CD4-positive, CD25-positive, alpha-beta regulatory T cell (primary cell): ENCODE measurements at regions not wholly inside any gene's neighbourhood (a gene's known extent, or its start where the extent isn't known, plus 50 kb on each side); places are given as distances from the start of the nearest gene placed in this dataset.

Experiments
- ATAC-seq, 2 donors: fragments of 150-1000 bp; cut with Tn5 transposase; one replicate each; pipeline ENCODE4 v1.10.0; 2021; ENCODE audit warnings: low read depth in 2 of 2, moderate number of reproducible peaks in 2 of 2, moderate library complexity in 1 of 2
- DNase-seq, 3 donors: peaks; one replicate each; pipeline versions ENCODE4 v3.0.0 to v3.0.0-alpha.2; 2012 to 2022; ENCODE audit warnings: mixed read lengths in 1 of 3
- H3K27ac ChIP-seq: one replicate; pipeline ENCODE4 v1.7.0; 2013; ENCODE audit warnings: mild to moderate bottlenecking, low read length; ENCODE audit not compliant: insufficient read depth, poor library complexity, severe bottlenecking
- H3K27me3 ChIP-seq: one replicate; pipeline ENCODE4 v1.7.0; 2013; ENCODE audit warnings: low read length; ENCODE audit not compliant: control insufficient read depth, insufficient read depth
- H3K36me3 ChIP-seq: one replicate; pipeline ENCODE4 v1.7.0; 2013; ENCODE audit warnings: mild to moderate bottlenecking, low read length, moderate library complexity; ENCODE audit not compliant: control insufficient read depth, insufficient read depth
- H3K4me1 ChIP-seq: 2 replicates; pipeline ENCODE4 v1.7.0; 2013; ENCODE audit warnings: mild to moderate bottlenecking, low read length; ENCODE audit not compliant: insufficient read depth, control insufficient read depth, poor library complexity, severe bottlenecking
- H3K4me3 ChIP-seq: one replicate; pipeline ENCODE4 v1.7.0; 2013; ENCODE audit warnings: low read depth, mild to moderate bottlenecking, low read length, moderate library complexity
- H3K9me3 ChIP-seq, 2 experiments: 1 replicate in 1 of 2; 2 replicates in 1 of 2; pipeline ENCODE4 v1.7.0; 2013; ENCODE audit warnings: low read length in 2 of 2, mild to moderate bottlenecking in 1 of 2, moderate library complexity in 1 of 2; ENCODE audit not compliant: control insufficient read depth in 2 of 2
- H3K27ac Mint-ChIP-seq, 3 donors: one replicate each; pipeline ENCODE4 v1.8.0; 2020 to 2022; ENCODE audit warnings: mild to moderate bottlenecking in 3 of 3, mixed read lengths in 3 of 3, moderate library complexity in 2 of 3
- H3K27me3 Mint-ChIP-seq: one replicate; pipeline ENCODE4 v1.8.0; 2022; ENCODE audit warnings: mild to moderate bottlenecking, mixed read lengths
- H3K36me3 Mint-ChIP-seq: one replicate; pipeline ENCODE4 v1.8.0; 2020; ENCODE audit warnings: mixed read lengths
- H3K4me1 Mint-ChIP-seq, 4 donors: one replicate each; pipeline ENCODE4 v1.8.0; 2020 to 2022; ENCODE audit warnings: mixed read lengths in 4 of 4, mild to moderate bottlenecking in 1 of 4
- H3K4me3 Mint-ChIP-seq, 4 donors: one replicate each; pipeline ENCODE4 v1.8.0; 2020 to 2022; ENCODE audit warnings: mild to moderate bottlenecking in 4 of 4, mixed read lengths in 4 of 4, moderate library complexity in 3 of 4
- H3K9me3 Mint-ChIP-seq, 7 donors: one replicate each; pipeline ENCODE4 v1.8.0; 2020 to 2022; ENCODE audit warnings: mixed read lengths in 7 of 7, mild to moderate bottlenecking in 3 of 7, moderate library complexity in 2 of 7

DNA sequence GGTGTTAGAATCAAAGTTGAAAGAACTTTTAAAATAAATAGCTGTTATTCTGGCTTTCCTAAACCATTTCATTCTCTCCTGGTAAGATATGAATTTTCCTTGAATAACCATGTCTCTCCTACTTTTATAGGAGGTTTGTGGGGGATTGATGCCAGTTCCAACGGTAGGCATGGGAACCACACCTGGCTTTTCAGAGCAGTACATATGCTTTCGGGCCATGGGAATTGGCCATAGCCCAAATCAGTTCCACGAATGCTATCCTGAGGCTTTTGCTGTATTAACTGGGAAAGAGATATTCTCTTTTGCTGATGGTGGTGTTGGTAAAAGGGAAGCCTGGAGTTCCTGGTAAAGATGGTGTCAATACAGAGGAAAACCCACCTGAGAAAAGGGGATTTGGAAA, 396.2 kb upstream of the ZNF385D start:
- no peak for ATAC-seq

DNA sequence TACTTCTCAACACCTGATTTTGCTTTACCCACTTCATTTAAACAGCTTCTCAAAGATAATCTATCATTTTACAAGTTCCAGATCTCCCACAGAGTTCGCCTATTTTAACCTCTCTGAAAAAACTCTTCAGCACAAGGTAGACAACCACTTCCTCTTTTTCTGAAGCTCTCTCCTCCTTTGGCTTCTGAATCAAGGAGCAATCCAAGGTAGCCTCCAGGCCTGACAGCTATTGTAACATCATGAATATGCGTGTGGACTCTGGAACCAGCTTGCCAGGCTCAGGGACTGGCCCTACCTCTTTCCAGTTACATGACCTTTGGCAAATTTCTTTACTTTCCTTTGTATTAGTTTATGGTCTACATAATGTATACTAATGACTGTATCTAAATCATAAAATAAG, 405.9 kb upstream of the ZNF385D start:
- no peak overlapping the region for H3K27ac Mint-ChIP-seq
- DNase-seq (no peak), ATAC-seq (no peak)
- H3K36me3 Mint-ChIP-seq, result no peaks in the 10 kb centered on the region
- Histone ChIP-seq H3K36me3 (no peaks in the 10 kb centered on the region), H3K4me3 (no peak overlapping the region), H3K9me3 (no peaks in the 10 kb centered on the region), H3K4me1 (no peaks in the 10 kb centered on the region), H3K27me3 (no peaks in the 10 kb centered on the region), H3K27ac (no peak overlapping the region)
- H3K4me1 Mint-ChIP-seq, result no peaks in the 10 kb centered on the region
- peaks cover 2 to 7% (median 3%) of the 10 kb centered on the region in 7 donors for H3K9me3 Mint-ChIP-seq
- no peak overlapping the region for H3K4me3 Mint-ChIP-seq
- no peaks in the 10 kb centered on the region for H3K27me3 Mint-ChIP-seq

More for the DNA sequence above, 396.2 kb upstream of the ZNF385D start:
- H3K4me1 ChIP-seq, result no peaks in the 10 kb centered on the region
- Mint-ChIP-seq H3K27me3 (no peaks in the 10 kb centered on the region), H3K4me1 (no peaks in the 10 kb centered on the region), H3K36me3 (no peaks in the 10 kb centered on the region), H3K9me3 (peaks cover 0 to 14% (median 2%) of the 10 kb centered on the region in 7 donors), H3K27ac (no peak overlapping the region), H3K4me3 (no peak overlapping the region)
- H3K27me3 ChIP-seq, result no peaks in the 10 kb centered on the region
- H3K36me3 ChIP-seq, result no peaks in the 10 kb centered on the region
- DNase-seq, result no peak
- no peaks in the 10 kb centered on the region for H3K9me3 ChIP-seq
- no peak overlapping the region for H3K27ac ChIP-seq
- H3K4me3 ChIP-seq, result no peak overlapping the region

DNA sequence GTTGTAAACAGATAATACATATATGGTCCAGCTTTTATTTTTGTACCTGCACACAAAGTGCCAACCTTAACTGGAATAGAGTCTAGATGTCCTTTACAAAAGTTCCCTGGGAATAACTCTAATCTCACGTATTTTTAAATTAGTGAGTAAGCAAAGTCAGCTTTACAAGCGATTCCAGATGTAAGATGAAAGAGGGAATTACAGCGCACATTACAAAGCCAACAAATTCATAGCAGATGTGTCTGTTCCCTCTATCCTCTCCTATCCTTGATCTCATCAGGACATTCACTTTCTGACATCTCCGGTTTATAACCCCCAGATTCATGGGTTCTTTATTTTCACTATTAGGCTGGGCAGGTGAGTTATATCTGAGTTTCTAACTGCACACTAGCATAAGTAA, 406.8 kb upstream of the ZNF385D start:
- no peaks in the 10 kb centered on the region for H3K36me3 ChIP-seq
- Mint-ChIP-seq H3K27me3 (no peaks in the 10 kb centered on the region), H3K9me3 (peaks cover 0 to 9% (median 3%) of the 10 kb centered on the region in 7 donors), H3K4me3 (no peak overlapping the region), H3K4me1 (no peaks in the 10 kb centered on the region), H3K36me3 (no peaks in the 10 kb centered on the region), H3K27ac (no peak overlapping the region)
- H3K4me1 ChIP-seq, result no peaks in the 10 kb centered on the region
- no peak overlapping the region for H3K4me3 ChIP-seq
- no peak overlapping the region for H3K27ac ChIP-seq
- ATAC-seq, result no peak
- DNase-seq, result no peak
- H3K27me3 ChIP-seq, result no peaks in the 10 kb centered on the region
- H3K9me3 ChIP-seq, result no peaks in the 10 kb centered on the region

DNA sequence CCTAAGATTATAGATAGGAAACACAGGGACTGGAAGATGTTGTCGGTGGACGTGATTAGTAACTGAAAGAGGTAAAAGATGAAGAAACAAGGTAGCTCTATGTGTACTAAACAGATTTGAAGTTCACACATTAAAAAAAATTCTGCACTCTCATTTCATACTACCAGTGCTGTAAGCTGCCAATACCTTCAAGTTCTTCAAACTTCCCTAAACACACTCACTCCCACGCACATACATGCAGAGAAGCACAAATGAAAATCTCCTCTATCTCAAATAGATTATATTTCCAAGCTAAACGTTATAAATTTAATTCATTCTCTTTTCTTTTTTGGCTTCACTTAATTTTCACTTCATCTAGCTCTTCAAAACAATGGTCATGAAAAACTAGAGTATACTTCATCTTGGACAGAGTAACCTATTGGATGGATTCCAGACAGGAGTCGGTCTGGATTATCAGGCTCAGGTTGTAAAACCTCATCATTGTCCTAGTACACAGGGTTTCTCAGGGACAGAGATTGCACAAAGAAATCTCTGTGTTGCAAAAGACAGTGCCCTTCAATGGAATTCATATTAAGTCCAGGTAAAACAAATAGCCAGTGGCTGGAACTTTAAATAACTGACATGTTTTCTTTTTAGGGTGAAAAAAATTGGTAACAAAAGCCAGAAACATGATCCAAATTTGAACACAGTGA, 408.1 kb upstream of the ZNF385D start:
- H3K27me3 ChIP-seq, result no peaks in the 10 kb centered on the region
- peaks cover 0 to 9% (median 3%) of the 10 kb centered on the region in 7 donors for H3K9me3 Mint-ChIP-seq
- no peak overlapping the region for H3K4me3 ChIP-seq
- ATAC-seq (no peak), DNase-seq (no peak)
- H3K9me3 ChIP-seq, result no peaks in the 10 kb centered on the region
- no peaks in the 10 kb centered on the region for H3K4me1 Mint-ChIP-seq
- no peaks in the 10 kb centered on the region for H3K36me3 ChIP-seq
- no peaks in the 10 kb centered on the region for H3K27me3 Mint-ChIP-seq
- no peaks in the 10 kb centered on the region for H3K36me3 Mint-ChIP-seq
- H3K27ac Mint-ChIP-seq, result no peak overlapping the region
- no peak overlapping the region for H3K4me3 Mint-ChIP-seq
- no peaks in the 10 kb centered on the region for H3K4me1 ChIP-seq
- no peak overlapping the region for H3K27ac ChIP-seq

DNA sequence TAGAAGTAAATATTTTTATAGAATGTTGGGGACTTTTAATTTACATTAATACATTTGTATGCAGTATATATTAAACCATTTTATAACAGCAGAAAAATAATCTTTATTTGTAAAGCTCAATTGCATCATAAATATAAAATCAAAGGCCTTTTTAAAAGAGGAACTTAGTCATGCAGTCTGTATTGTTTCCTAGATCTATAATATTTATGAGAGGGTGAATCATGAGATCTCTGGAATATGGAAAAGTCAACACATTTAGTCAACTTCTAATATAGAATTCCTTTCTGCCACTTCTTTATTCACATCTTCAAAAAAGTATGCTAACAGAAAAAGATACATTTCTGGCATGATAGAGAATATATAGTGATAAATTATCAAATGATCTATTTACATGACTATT, 410.3 kb upstream of the ZNF385D start:
- ATAC-seq, result no peak

DNA sequence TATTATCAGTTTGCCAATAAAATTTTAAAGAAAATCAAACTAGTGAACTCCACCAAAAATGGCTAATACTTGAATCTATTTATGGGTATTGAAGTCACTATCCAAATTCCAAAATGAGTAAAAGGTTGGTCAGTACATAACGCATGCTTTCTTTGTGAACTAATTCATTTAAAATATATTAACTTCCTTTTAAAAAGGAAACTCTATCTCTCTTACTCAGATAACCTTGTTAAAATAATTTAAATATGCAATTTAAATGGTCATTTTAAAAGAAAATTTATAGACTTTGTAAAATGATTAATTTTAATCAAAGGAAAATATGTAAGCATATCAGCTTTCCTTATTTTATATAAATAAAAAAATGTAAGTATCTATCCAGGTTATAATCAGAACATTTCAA, 419.4 kb upstream of the ZNF385D start:
- Mint-ChIP-seq H3K27me3 (no peaks in the 10 kb centered on the region), H3K36me3 (no peaks in the 10 kb centered on the region), H3K27ac (no peak overlapping the region), H3K9me3 (peaks cover 0 to 12% (median 5%) of the 10 kb centered on the region in 7 donors), H3K4me3 (no peak overlapping the region), H3K4me1 (no peaks in the 10 kb centered on the region)
- no peak overlapping the region for H3K4me3 ChIP-seq
- H3K36me3 ChIP-seq, result no peaks in the 10 kb centered on the region
- peaks cover 0 to 5% of the 10 kb centered on the region in 2 experiments for H3K9me3 ChIP-seq
- no peaks in the 10 kb centered on the region for H3K4me1 ChIP-seq
- ATAC-seq, result no peak
- no peak for DNase-seq
- H3K27me3 ChIP-seq, result no peaks in the 10 kb centered on the region
- H3K27ac ChIP-seq, result no peak overlapping the region

More for the DNA sequence above, 410.3 kb upstream of the ZNF385D start:
- DNase-seq, result no peak
- H3K4me3 Mint-ChIP-seq, result no peak overlapping the region
- no peaks in the 10 kb centered on the region for H3K9me3 ChIP-seq
- peaks cover 2 to 14% (median 6%) of the 10 kb centered on the region in 7 donors for H3K9me3 Mint-ChIP-seq
- no peaks in the 10 kb centered on the region for H3K4me1 ChIP-seq
- no peaks in the 10 kb centered on the region for H3K27me3 ChIP-seq
- no peak overlapping the region for H3K27ac Mint-ChIP-seq
- H3K27me3 Mint-ChIP-seq, result no peaks in the 10 kb centered on the region
- H3K36me3 ChIP-seq, result no peaks in the 10 kb centered on the region
- no peak overlapping the region for H3K27ac ChIP-seq
- no peaks in the 10 kb centered on the region for H3K36me3 Mint-ChIP-seq
- no peak overlapping the region for H3K4me3 ChIP-seq
- H3K4me1 Mint-ChIP-seq, result no peaks in the 10 kb centered on the region

DNA sequence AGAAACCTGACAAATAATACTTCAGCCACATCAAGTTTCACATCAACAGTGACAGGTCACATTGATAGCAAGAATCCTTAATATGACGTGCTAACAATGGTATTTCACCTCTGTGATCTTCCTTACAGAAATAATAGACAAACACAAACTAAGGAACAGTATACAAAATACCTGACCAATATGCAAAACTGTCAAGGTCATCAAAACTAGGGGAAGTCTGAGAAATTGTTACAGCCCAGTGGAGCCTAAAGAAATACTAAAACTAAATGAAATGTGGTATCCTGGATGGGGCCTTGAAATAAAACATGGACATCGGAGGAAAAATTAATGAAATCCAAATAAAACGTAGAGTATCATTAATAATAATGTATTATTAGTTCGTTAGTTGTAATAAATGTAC, 422.0 kb upstream of the ZNF385D start:
- no peak overlapping the region for H3K4me3 ChIP-seq
- no peak for ATAC-seq
- H3K36me3 ChIP-seq, result no peaks in the 10 kb centered on the region
- Mint-ChIP-seq H3K4me3 (no peak overlapping the region), H3K9me3 (peaks cover 0 to 12% (median 2%) of the 10 kb centered on the region in 7 donors), H3K27me3 (no peaks in the 10 kb centered on the region), H3K27ac (no peak overlapping the region), H3K4me1 (no peaks in the 10 kb centered on the region), H3K36me3 (no peaks in the 10 kb centered on the region)
- H3K9me3 ChIP-seq, result peaks cover 0 to 5% of the 10 kb centered on the region in 2 experiments
- DNase-seq, result no peak
- no peaks in the 10 kb centered on the region for H3K4me1 ChIP-seq
- no peaks in the 10 kb centered on the region for H3K27me3 ChIP-seq
- H3K27ac ChIP-seq, result no peak overlapping the region

DNA sequence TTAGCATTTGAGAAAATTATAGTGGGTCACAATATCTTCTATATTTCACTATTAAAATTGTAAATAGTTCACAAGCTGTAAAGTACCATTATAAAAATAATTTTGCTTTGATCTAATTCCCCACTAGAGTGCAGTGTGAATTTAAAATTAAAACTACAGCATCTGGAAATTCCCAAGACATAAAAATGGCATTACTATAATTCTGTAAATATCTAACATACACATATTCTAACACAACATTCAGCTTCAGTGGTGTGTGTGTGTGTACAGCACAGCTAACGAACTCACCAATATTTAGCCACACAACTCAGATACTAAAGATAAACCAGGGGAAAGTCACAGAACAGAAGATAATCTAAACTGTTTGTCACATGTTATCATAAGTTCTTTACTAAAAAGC, 424.9 kb upstream of the ZNF385D start:
- H3K9me3 Mint-ChIP-seq, result peaks cover 1 to 12% (median 4%) of the 10 kb centered on the region in 7 donors
- H3K27me3 Mint-ChIP-seq, result no peaks in the 10 kb centered on the region
- Histone ChIP-seq H3K4me1 (no peaks in the 10 kb centered on the region), H3K9me3 (no peaks in the 10 kb centered on the region), H3K27ac (no peak overlapping the region), H3K27me3 (no peaks in the 10 kb centered on the region), H3K4me3 (no peak overlapping the region), H3K36me3 (no peaks in the 10 kb centered on the region)
- no peak overlapping the region for H3K4me3 Mint-ChIP-seq
- no peak for DNase-seq
- ATAC-seq, result no peak
- H3K4me1 Mint-ChIP-seq, result no peaks in the 10 kb centered on the region
- H3K36me3 Mint-ChIP-seq, result no peaks in the 10 kb centered on the region
- no peak overlapping the region for H3K27ac Mint-ChIP-seq
